Keratinocyte (primary cell): ENCODE measurements at regions not wholly inside any gene's neighbourhood (a gene's known extent, or its start where the extent isn't known, plus 50 kb on each side); places are given as distances from the start of the nearest gene placed in this dataset.

Source experiments
- DNase-seq: peaks from one replicate; pipeline ENCODE4 v3.0.0-alpha.2; 2011; ENCODE audit warnings: low read depth, missing footprints, low spot score
- FAIRE-seq: peaks from 2 replicates; lab custom pipeline; 2011; peaks lifted over from hg19 to GRCh38; lab: Jason Lieb, UNC
- H2AFZ ChIP-seq: 2 replicates; pipeline ENCODE4 v1.6.0; 2012; ENCODE audit warnings: low read length, control low read depth, inconsistent platforms; ENCODE audit not compliant: control insufficient read depth
- H3K27ac ChIP-seq: 2 replicates; pipeline ENCODE4 v1.5.1; 2011; ENCODE audit warnings: low read length; ENCODE audit not compliant: control insufficient read depth, insufficient read depth
- H3K27me3 ChIP-seq: 3 replicates; pipeline ENCODE4 v1.6.0; 2011; ENCODE audit warnings: low read length; ENCODE audit not compliant: control insufficient read depth, insufficient read depth; ENCODE audit errors: extremely low read depth
- H3K36me3 ChIP-seq, 2 experiments: 2 replicates in 1 of 2; 3 replicates in 1 of 2; pipeline ENCODE4 v1.5.1; 2011; ENCODE audit warnings: low read length in 2 of 2, mild to moderate bottlenecking in 1 of 2; ENCODE audit not compliant: control insufficient read depth in 2 of 2, insufficient read depth in 2 of 2; ENCODE audit errors: extremely low read depth in 1 of 2
- H3K4me1 ChIP-seq: 3 replicates; pipeline ENCODE4 v1.5.1; 2011; ENCODE audit warnings: low read length; ENCODE audit not compliant: control insufficient read depth, insufficient read depth; ENCODE audit errors: extremely low read depth
- H3K4me2 ChIP-seq: 3 replicates; pipeline ENCODE4 v1.6.0; 2011; ENCODE audit warnings: low read depth, low read length; ENCODE audit not compliant: control insufficient read depth, insufficient read depth; ENCODE audit errors: extremely low read depth
- H3K4me3 ChIP-seq, 3 experiments: fragments of 200-600 bp in 1 of 3; sonication (generic) in 1 of 3; 2 replicates in 2 of 3; 3 replicates in 1 of 3; pipeline ENCODE4 v1.5.1; 2011 to 2016; ENCODE audit warnings: low read length in 3 of 3, mild to moderate bottlenecking in 3 of 3, control low read depth in 2 of 3, inconsistent platforms in 1 of 3, low read depth in 1 of 3, mixed read lengths in 1 of 3, mixed run types in 1 of 3, moderate library complexity in 1 of 3; ENCODE audit not compliant: control insufficient read depth in 2 of 3, insufficient read depth in 2 of 3; ENCODE audit errors: extremely low read depth in 1 of 3
- H3K79me2 ChIP-seq: 2 replicates; pipeline ENCODE4 v1.6.0; 2012; ENCODE audit warnings: low read length; ENCODE audit not compliant: control insufficient read depth, insufficient read depth
- H3K9ac ChIP-seq: 3 replicates; pipeline ENCODE4 v1.6.0; 2011; ENCODE audit warnings: low read length; ENCODE audit not compliant: control insufficient read depth, insufficient read depth; ENCODE audit errors: extremely low read depth
- H3K9me1 ChIP-seq: 3 replicates; pipeline ENCODE4 v1.6.0; 2011; ENCODE audit warnings: low read length; ENCODE audit not compliant: control insufficient read depth, insufficient read depth; ENCODE audit errors: extremely low read depth
- H3K9me3 ChIP-seq: 2 replicates; pipeline ENCODE4 v1.5.1; 2012; ENCODE audit warnings: low read depth, low read length; ENCODE audit not compliant: control insufficient read depth
- H4K20me1 ChIP-seq: 3 replicates; pipeline ENCODE4 v1.6.0; 2011; ENCODE audit warnings: low read length; ENCODE audit not compliant: control insufficient read depth, insufficient read depth; ENCODE audit errors: extremely low read depth
- EZH2 ChIP-seq: IDR thresholded peaks from one replicate; pipeline ENCODE4 v1.6.1; 2012; ENCODE audit warnings: inconsistent platforms, mild to moderate bottlenecking, low read length, moderate library complexity
- dilution Hi-C: fragments of 300-500 bp; cut with MboI; formaldehyde crosslinking; loops from one replicate; pipeline ENCODE4 v1.7.0; 2020; ENCODE audit warnings: low sequenced_read_pairs; ENCODE audit not compliant: extremely low pct_ligation_motif_present
- TF ChIP-seq, protein P1 (sequence below), 3 experiments: IDR thresholded peaks in 1 of 3; conservative IDR thresholded peaks in 1 of 3; optimal IDR thresholded peaks in 1 of 3; 2 replicates in 2 of 3; 3 replicates in 1 of 3; pipeline versions ENCODE3 to v1.5.1; 2011; ENCODE audit warnings: low read length in 3 of 3, mild to moderate bottlenecking in 3 of 3, moderate library complexity in 2 of 3, control low read depth in 1 of 3, inconsistent platforms in 1 of 3; ENCODE audit not compliant: insufficient read depth in 2 of 3; ENCODE audit errors: extremely low read depth in 1 of 3

GRCh38 chr18:51862051-51862715 lies 477.8 kb upstream of the DCC start:
- FAIRE-seq (no peak), DNase-seq (no peak)
- H4K20me1 ChIP-seq: no peaks in the 10 kb centered on the region
- no peak overlapping the region for H3K4me3 ChIP-seq
- H3K27ac ChIP-seq: no peak overlapping the region
- H3K27me3 ChIP-seq: no peaks in the 10 kb centered on the region
- no peaks in the 10 kb centered on the region for H3K79me2 ChIP-seq
- H3K4me1 ChIP-seq: no peaks in the 10 kb centered on the region
- no peaks in the 10 kb centered on the region for H3K9me3 ChIP-seq
- no peaks in the 10 kb centered on the region for H3K9me1 ChIP-seq
- H3K36me3 ChIP-seq: no peaks in the 10 kb centered on the region
- no peak overlapping the region for H2AFZ ChIP-seq
- H3K4me2 ChIP-seq: no peak overlapping the region
- dilution Hi-C loops: no loop called here
- TF ChIP-seq, protein P1, sequence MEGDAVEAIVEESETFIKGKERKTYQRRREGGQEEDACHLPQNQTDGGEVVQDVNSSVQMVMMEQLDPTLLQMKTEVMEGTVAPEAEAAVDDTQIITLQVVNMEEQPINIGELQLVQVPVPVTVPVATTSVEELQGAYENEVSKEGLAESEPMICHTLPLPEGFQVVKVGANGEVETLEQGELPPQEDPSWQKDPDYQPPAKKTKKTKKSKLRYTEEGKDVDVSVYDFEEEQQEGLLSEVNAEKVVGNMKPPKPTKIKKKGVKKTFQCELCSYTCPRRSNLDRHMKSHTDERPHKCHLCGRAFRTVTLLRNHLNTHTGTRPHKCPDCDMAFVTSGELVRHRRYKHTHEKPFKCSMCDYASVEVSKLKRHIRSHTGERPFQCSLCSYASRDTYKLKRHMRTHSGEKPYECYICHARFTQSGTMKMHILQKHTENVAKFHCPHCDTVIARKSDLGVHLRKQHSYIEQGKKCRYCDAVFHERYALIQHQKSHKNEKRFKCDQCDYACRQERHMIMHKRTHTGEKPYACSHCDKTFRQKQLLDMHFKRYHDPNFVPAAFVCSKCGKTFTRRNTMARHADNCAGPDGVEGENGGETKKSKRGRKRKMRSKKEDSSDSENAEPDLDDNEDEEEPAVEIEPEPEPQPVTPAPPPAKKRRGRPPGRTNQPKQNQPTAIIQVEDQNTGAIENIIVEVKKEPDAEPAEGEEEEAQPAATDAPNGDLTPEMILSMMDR (optimal IDR thresholded peaks at IDR 0.05 in 1 of 3, IDR thresholded peaks at IDR 0.05 in 1 of 3, conservative IDR thresholded peaks at IDR 0.05 in 1 of 3; ENCODE audit: extremely low read depth in 1 of 3, insufficient read depth in 2 of 3, low read length in 3 of 3): no peak
- TF ChIP-seq EZH2: no peak
- no peak overlapping the region for H3K9ac ChIP-seq

- no peak overlapping the region for H3K27ac ChIP-seq
- H3K9ac ChIP-seq: no peak overlapping the region
Measured at GRCh38 chr18:51864219-51864965, 475.6 kb upstream of the DCC start.

More at GRCh38 chr18:51864219-51864965, 475.6 kb upstream of the DCC start:
- DNase-seq: no peak
- no peak overlapping the region for H2AFZ ChIP-seq
- no peaks in the 10 kb centered on the region for H3K36me3 ChIP-seq
- no peaks in the 10 kb centered on the region for H3K9me1 ChIP-seq
- no peak overlapping the region for H3K4me2 ChIP-seq
- no peaks in the 10 kb centered on the region for H3K79me2 ChIP-seq
- H4K20me1 ChIP-seq: no peaks in the 10 kb centered on the region
- FAIRE-seq: no peak
- H3K4me1 ChIP-seq: no peaks in the 10 kb centered on the region
- TF ChIP-seq EZH2: no peak
- TF ChIP-seq, protein P1 (optimal IDR thresholded peaks at IDR 0.05 in 1 of 3, IDR thresholded peaks at IDR 0.05 in 1 of 3, conservative IDR thresholded peaks at IDR 0.05 in 1 of 3; ENCODE audit: extremely low read depth in 1 of 3, insufficient read depth in 2 of 3, low read length in 3 of 3): no peak
- no peaks in the 10 kb centered on the region for H3K27me3 ChIP-seq
- H3K9me3 ChIP-seq: no peaks in the 10 kb centered on the region
- dilution Hi-C loops: no loop called here
- no peak overlapping the region for H3K4me3 ChIP-seq
